AG10803 (cell line): ENCODE measurements at regions not wholly inside any gene's neighbourhood (a gene's known extent, or its start where the extent isn't known, plus 50 kb on each side); places are given as distances from the start of the nearest gene placed in this dataset.
"Not testable (repeated sequence)": the region's sequence is repeated elsewhere in the genome, so short reads cannot be mapped to it uniquely, and the experiment has no call there.

Experiments used
- DNase-seq: peaks from one replicate; pipeline ENCODE4 v3.0.0; 2010; ENCODE audit warnings: low read depth
- H3K4me3 ChIP-seq: 2 replicates; pipeline ENCODE4 v1.5.1; 2011; ENCODE audit warnings: mild to moderate bottlenecking, low read length, control low read depth
- CTCF ChIP-seq: conservative IDR thresholded peaks from 2 replicates; pipeline ENCODE4 v1.5.1; 2011; ENCODE audit warnings: mild to moderate bottlenecking, low read length, control low read depth, inconsistent platforms

- H3K4me3 ChIP-seq, result no peak overlapping the region
- TF ChIP-seq CTCF, result no peak
- DNase-seq, result no peak
Measured at GRCh38 chr4:164081371-164081770, 586.9 kb downstream of the TMA16 start.

GRCh38 chr4:164081801-164082200 lies 587.3 kb downstream of the TMA16 start:
- no peak for DNase-seq
- no peak for TF ChIP-seq CTCF
- no peak overlapping the region for H3K4me3 ChIP-seq

- no peak overlapping the region for H3K4me3 ChIP-seq
- DNase-seq, result no peak
- TF ChIP-seq CTCF, result no peak
Measured at GRCh38 chr4:164087733-164088132, 593.2 kb downstream of the TMA16 start.

- TF ChIP-seq CTCF, result no peak
- H3K4me3 ChIP-seq, result no peak overlapping the region
- DNase-seq, result no peak
Measured at GRCh38 chr4:164095313-164096110, 601.0 kb downstream of the TMA16 start.

GRCh38 chr4:164096766-164097518 lies 602.5 kb downstream of the TMA16 start:
- no peak for DNase-seq
- H3K4me3 ChIP-seq, result no peak overlapping the region
- TF ChIP-seq CTCF, result no peak

GRCh38 chr4:164100741-164101365 lies 606.4 kb downstream of the TMA16 start:
- H3K4me3 ChIP-seq, DNase-seq: not testable (repeated sequence)

GRCh38 chr4:164108971-164109370 lies 614.5 kb downstream of the TMA16 start:
- TF ChIP-seq CTCF, result no peak
- no peak for DNase-seq
- H3K4me3 ChIP-seq, result no peak overlapping the region
